ENCODE measurements at regions not wholly inside any gene's neighbourhood (a gene's known extent, or its start where the extent isn't known, plus 50 kb on each side); places are given as distances from the start of the nearest gene placed in this dataset.
"Not testable (repeated sequence)": the region's sequence is repeated elsewhere in the genome, so short reads cannot be mapped to it uniquely, and the experiment has no call there.

- no peaks in the 10 kb centered on the region for H3K27me3 ChIP-seq (ENCODE audit: control insufficient read depth, insufficient read depth, low read length, poor library complexity, severe bottlenecking)
- H3K4me1 Mint-ChIP-seq, result peaks cover 30% of the 10 kb centered on the region
- H3K27ac ChIP-seq (ENCODE audit: low read depth, low read length), result no peak overlapping the region
- peak overlapping the region; percentile 15 for H3K27ac Mint-ChIP-seq
- H3K9ac ChIP-seq (ENCODE audit: extremely low read depth, low read length, poor library complexity, severe bottlenecking), result no peak overlapping the region
- no peaks in the 10 kb centered on the region for H3K27me3 Mint-ChIP-seq (ENCODE audit: insufficient read depth)
- no peak overlapping the region for H3K4me3 Mint-ChIP-seq
- peak; percentile 53 for DNase-seq
- no peaks in the 10 kb centered on the region for H3K9me3 Mint-ChIP-seq
- H3K4me1 ChIP-seq (ENCODE audit: control insufficient read depth, insufficient read depth, low read length), result peaks cover 13% of the 10 kb centered on the region
- 59 to 80% methylated on average over 5 to 8 of the region's 8 CpGs for WGBS, 2 experiments (ENCODE audit: insufficient coverage in 1 of 2, insufficient read length in 1 of 2)
- TF ChIP-seq, protein P1, sequence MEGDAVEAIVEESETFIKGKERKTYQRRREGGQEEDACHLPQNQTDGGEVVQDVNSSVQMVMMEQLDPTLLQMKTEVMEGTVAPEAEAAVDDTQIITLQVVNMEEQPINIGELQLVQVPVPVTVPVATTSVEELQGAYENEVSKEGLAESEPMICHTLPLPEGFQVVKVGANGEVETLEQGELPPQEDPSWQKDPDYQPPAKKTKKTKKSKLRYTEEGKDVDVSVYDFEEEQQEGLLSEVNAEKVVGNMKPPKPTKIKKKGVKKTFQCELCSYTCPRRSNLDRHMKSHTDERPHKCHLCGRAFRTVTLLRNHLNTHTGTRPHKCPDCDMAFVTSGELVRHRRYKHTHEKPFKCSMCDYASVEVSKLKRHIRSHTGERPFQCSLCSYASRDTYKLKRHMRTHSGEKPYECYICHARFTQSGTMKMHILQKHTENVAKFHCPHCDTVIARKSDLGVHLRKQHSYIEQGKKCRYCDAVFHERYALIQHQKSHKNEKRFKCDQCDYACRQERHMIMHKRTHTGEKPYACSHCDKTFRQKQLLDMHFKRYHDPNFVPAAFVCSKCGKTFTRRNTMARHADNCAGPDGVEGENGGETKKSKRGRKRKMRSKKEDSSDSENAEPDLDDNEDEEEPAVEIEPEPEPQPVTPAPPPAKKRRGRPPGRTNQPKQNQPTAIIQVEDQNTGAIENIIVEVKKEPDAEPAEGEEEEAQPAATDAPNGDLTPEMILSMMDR (conservative IDR thresholded peaks at IDR 0.05), result no peak
- no peaks in the 10 kb centered on the region for H3K9me3 ChIP-seq (ENCODE audit: control insufficient read depth, low read length)
- H3K36me3 ChIP-seq (ENCODE audit: control insufficient read depth, insufficient read depth, low read length), result no peaks in the 10 kb centered on the region
- H3K4me3 ChIP-seq (ENCODE audit: low read length), result peak overlapping the region; percentile 4
- no peaks in the 10 kb centered on the region for H3K36me3 Mint-ChIP-seq (ENCODE audit: low read depth)
Measured at GRCh38 chr9:17081351-17081750, 53.5 kb upstream of the CNTLN start.

DNA sequence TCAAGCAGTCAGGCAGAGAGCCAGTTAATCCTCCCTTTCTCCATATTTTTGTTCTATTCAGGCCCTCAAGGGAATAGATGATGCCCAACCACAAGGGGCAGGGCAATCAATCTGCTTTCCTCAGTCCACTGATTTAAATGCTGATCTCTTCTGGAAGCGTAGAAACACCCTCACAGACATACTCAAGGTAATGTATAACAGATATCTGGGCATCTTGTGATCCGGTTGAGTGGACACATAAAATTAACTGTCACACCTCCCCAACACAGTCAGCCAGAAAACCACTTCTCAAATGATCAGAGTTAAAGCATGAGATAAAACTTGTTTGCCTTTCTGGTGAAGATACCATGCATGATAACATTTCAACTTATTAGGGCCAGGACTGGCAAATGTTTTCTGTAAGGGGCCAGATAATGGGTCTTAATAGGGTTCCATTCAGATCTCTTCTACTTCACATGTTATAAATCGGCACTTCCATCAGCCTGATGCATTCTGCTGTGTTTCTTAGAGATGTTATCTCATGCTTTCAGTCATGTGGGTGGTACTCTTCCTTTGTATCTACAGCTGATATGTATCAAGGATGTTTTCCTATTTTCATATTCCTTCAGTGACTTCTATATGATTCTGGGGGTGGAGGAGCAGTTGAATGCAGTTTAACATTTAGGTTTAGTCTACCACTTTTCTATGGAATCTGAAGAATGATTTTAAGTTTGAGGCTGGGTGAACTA lies 58.9 kb upstream of the CNTLN start:
- H3K9me3 ChIP-seq (ENCODE audit: control insufficient read depth, low read length), result no peaks in the 10 kb centered on the region
- TF ChIP-seq, protein P1 (conservative IDR thresholded peaks at IDR 0.05), result peak; percentile 46
- no peaks in the 10 kb centered on the region for H3K4me1 ChIP-seq (ENCODE audit: control insufficient read depth, insufficient read depth, low read length)
- 80% methylated on average over 3 of the region's 3 CpGs; no CpG with 5 or more reads in 1 of the 2 experiments for WGBS, 2 experiments (ENCODE audit: insufficient coverage in 1 of 2, insufficient read length in 1 of 2)
- H3K36me3 ChIP-seq (ENCODE audit: control insufficient read depth, insufficient read depth, low read length), result no peaks in the 10 kb centered on the region
- H3K9ac ChIP-seq (ENCODE audit: extremely low read depth, low read length, poor library complexity, severe bottlenecking), result no peak overlapping the region
- H3K27ac Mint-ChIP-seq, result no peak overlapping the region
- H3K4me1 Mint-ChIP-seq, result peaks cover 18% of the 10 kb centered on the region
- no peak overlapping the region for H3K27ac ChIP-seq (ENCODE audit: low read depth, low read length)
- no peaks in the 10 kb centered on the region for H3K36me3 Mint-ChIP-seq (ENCODE audit: low read depth)
- H3K27me3 Mint-ChIP-seq (ENCODE audit: insufficient read depth), result peaks cover 2% of the 10 kb centered on the region
- no peak overlapping the region for H3K4me3 ChIP-seq (ENCODE audit: low read length)
- no peak overlapping the region for H3K4me3 Mint-ChIP-seq
- H3K9me3 Mint-ChIP-seq, result peaks cover 10% of the 10 kb centered on the region
- no peaks in the 10 kb centered on the region for H3K27me3 ChIP-seq (ENCODE audit: control insufficient read depth, insufficient read depth, low read length, poor library complexity, severe bottlenecking)
- DNase-seq, result no peak

GRCh38 chr9:17075146-17075757 lies 59.6 kb upstream of the CNTLN start:
- peaks cover 10% of the 10 kb centered on the region for H3K9me3 Mint-ChIP-seq
- H3K4me3 Mint-ChIP-seq, result no peak overlapping the region
- H3K27me3 Mint-ChIP-seq (ENCODE audit: insufficient read depth), result peaks cover 2% of the 10 kb centered on the region
- no peak overlapping the region for H3K9ac ChIP-seq (ENCODE audit: extremely low read depth, low read length, poor library complexity, severe bottlenecking)
- TF ChIP-seq, protein P1 (conservative IDR thresholded peaks at IDR 0.05), result no peak
- DNase-seq, result no peak
- WGBS, 2 experiments (ENCODE audit: insufficient coverage in 1 of 2, insufficient read length in 1 of 2), result 92 to 97% methylated on average over 4 of the region's 4 CpGs
- no peaks in the 10 kb centered on the region for H3K9me3 ChIP-seq (ENCODE audit: control insufficient read depth, low read length)
- H3K4me3 ChIP-seq (ENCODE audit: low read length), result no peak overlapping the region
- H3K36me3 ChIP-seq (ENCODE audit: control insufficient read depth, insufficient read depth, low read length), result no peaks in the 10 kb centered on the region
- H3K4me1 Mint-ChIP-seq, result peaks cover 15% of the 10 kb centered on the region
- no peaks in the 10 kb centered on the region for H3K4me1 ChIP-seq (ENCODE audit: control insufficient read depth, insufficient read depth, low read length)
- no peaks in the 10 kb centered on the region for H3K36me3 Mint-ChIP-seq (ENCODE audit: low read depth)
- no peak overlapping the region for H3K27ac ChIP-seq (ENCODE audit: low read depth, low read length)
- H3K27ac Mint-ChIP-seq, result no peak overlapping the region
- H3K27me3 ChIP-seq (ENCODE audit: control insufficient read depth, insufficient read depth, low read length, poor library complexity, severe bottlenecking), result no peaks in the 10 kb centered on the region

DNA sequence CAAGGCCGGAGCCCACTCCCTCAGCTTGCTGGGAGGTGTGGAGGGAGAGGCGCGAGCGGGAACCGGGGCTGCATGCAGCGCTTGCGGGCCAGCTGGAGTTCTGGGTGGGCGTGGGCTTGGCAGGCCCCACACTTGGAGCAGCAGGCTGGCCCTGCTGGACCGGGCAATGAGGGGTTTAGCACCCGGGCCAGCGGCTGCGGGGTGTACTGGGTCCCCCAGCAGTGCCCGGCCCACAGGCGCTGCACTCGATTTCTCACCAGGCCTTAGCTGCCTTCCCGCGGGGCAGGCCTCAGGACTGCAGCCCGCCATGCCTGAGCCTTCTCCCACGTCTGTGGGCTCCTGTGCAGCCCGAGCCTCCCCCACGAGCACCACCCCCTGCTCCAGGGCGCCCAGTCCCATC lies 62.3 kb upstream of the CNTLN start:
- not testable (repeated sequence) for H3K27ac Mint-ChIP-seq; H3K27ac ChIP-seq (ENCODE audit: low read depth, low read length); H3K4me3 Mint-ChIP-seq; H3K36me3 ChIP-seq (ENCODE audit: control insufficient read depth, insufficient read depth, low read length); H3K4me1 ChIP-seq (ENCODE audit: control insufficient read depth, insufficient read depth, low read length); DNase-seq; H3K36me3 Mint-ChIP-seq (ENCODE audit: low read depth); H3K4me1 Mint-ChIP-seq; H3K9ac ChIP-seq (ENCODE audit: extremely low read depth, low read length, poor library complexity, severe bottlenecking); H3K27me3 ChIP-seq (ENCODE audit: control insufficient read depth, insufficient read depth, low read length, poor library complexity, severe bottlenecking); H3K9me3 ChIP-seq (ENCODE audit: control insufficient read depth, low read length); H3K4me3 ChIP-seq (ENCODE audit: low read length)
- Mint-ChIP-seq H3K9me3 (peaks cover 10% of the 10 kb centered on the region), H3K27me3 (ENCODE audit: insufficient read depth) (peaks cover 11% of the 10 kb centered on the region)
- WGBS, 2 experiments (ENCODE audit: insufficient coverage in 1 of 2, insufficient read length in 1 of 2), result 95 to 96% methylated on average over 4 to 22 of the region's 22 CpGs

Measured in endodermal cell (in vitro differentiated cells).